Ramos (cell line): ENCODE measurements at regions not wholly inside any gene's neighbourhood (a gene's known extent, or its start where the extent isn't known, plus 50 kb on each side); places are given as distances from the start of the nearest gene placed in this dataset.
"Not testable (repeated sequence)": the region's sequence is repeated elsewhere in the genome, so short reads cannot be mapped to it uniquely, and the experiment has no call there.

ENCODE experiments used
- in situ Hi-C: fragments of 300-500 bp; cut with MboI; formaldehyde crosslinking; loops from one replicate; pipeline ENCODE4 v1.14.3; 2022; ENCODE audit warnings: low sequenced_read_pairs; ENCODE audit not compliant: unreplicated experiment

- in situ Hi-C loops = no loop called here
These were observed 387.7 kb upstream of the CLINT1 start for GRCh38 chr5:158246661-158247060.

- in situ Hi-C loops = no loop called here
These were observed 386.6 kb upstream of the CLINT1 start for GRCh38 chr5:158245513-158245912.

- in situ Hi-C loops = no loop called here
These were observed 385.9 kb upstream of the CLINT1 start for GRCh38 chr5:158244882-158245281.

- in situ Hi-C loops = no loop called here
These were observed 377.8 kb upstream of the CLINT1 start for GRCh38 chr5:158236511-158237335.

GRCh38 chr5:158235159-158235547 is 376.2 kb upstream of the CLINT1 start:
- in situ Hi-C loops = no loop called here

- in situ Hi-C loops = no loop called here
These were observed 375.6 kb upstream of the CLINT1 start for GRCh38 chr5:158234323-158235158.

GRCh38 chr5:158233735-158234322 is 374.9 kb upstream of the CLINT1 start:
- in situ Hi-C loops = no loop called here

GRCh38 chr5:158227314-158227713 is 368.4 kb upstream of the CLINT1 start:
- in situ Hi-C loops = not testable (repeated sequence)

- in situ Hi-C loops = no loop called here
These were observed 367.6 kb upstream of the CLINT1 start for GRCh38 chr5:158226496-158226895.

- in situ Hi-C loops = no loop called here
These were observed 365.3 kb upstream of the CLINT1 start for GRCh38 chr5:158224253-158224652.

- in situ Hi-C loops = no loop called here
These were observed 364.2 kb upstream of the CLINT1 start for GRCh38 chr5:158223054-158223600.

GRCh38 chr5:158212917-158213316 is 354.0 kb upstream of the CLINT1 start:
- in situ Hi-C loops = no loop called here

GRCh38 chr5:158212237-158212636 is 353.3 kb upstream of the CLINT1 start:
- in situ Hi-C loops = no loop called here

GRCh38 chr5:158209219-158209908 is 350.4 kb upstream of the CLINT1 start:
- in situ Hi-C loops = no loop called here

GRCh38 chr5:158207733-158208132 is 348.8 kb upstream of the CLINT1 start:
- in situ Hi-C loops = no loop called here

- in situ Hi-C loops = no loop called here
These were observed 347.0 kb upstream of the CLINT1 start for GRCh38 chr5:158205992-158206391.

- in situ Hi-C loops = no loop called here
These were observed 344.3 kb upstream of the CLINT1 start for GRCh38 chr5:158203261-158203660.

- in situ Hi-C loops = no loop called here
These were observed 343.9 kb upstream of the CLINT1 start for GRCh38 chr5:158202801-158203200.

GRCh38 chr5:158200619-158201018 is 341.7 kb upstream of the CLINT1 start:
- in situ Hi-C loops = no loop called here

- in situ Hi-C loops = loop anchor here (5.0 kb wide), 2 partner anchors 79 to 199 kb away; no protein-coding TSS in a partner anchor
These were observed 339.7 kb upstream of the CLINT1 start for GRCh38 chr5:158198636-158199035.
